GM21447 (cell line): ENCODE measurements at regions not wholly inside any gene's neighbourhood (a gene's known extent, or its start where the extent isn't known, plus 50 kb on each side); places are given as distances from the start of the nearest gene placed in this dataset.
"Not testable (repeated sequence)": the region's sequence is repeated elsewhere in the genome, so short reads cannot be mapped to it uniquely, and the experiment has no call there.

ENCODE experiments used
- ATAC-seq: cut with Tn5 transposase; IDR thresholded peaks from one replicate; pipeline ENCODE4 v1.9.1; 2021; ENCODE audit not compliant: unreplicated experiment

- ATAC-seq: no peak
Measured at GRCh38 chr7:132030883-132031282, 474.5 kb upstream of the PODXL start.

- no peak for ATAC-seq
Measured at GRCh38 chr7:132030086-132030568, 473.7 kb upstream of the PODXL start.

- no peak for ATAC-seq
Measured at GRCh38 chr7:132029369-132030085, 473.1 kb upstream of the PODXL start.

GRCh38 chr7:132028144-132028920 lies 471.9 kb upstream of the PODXL start:
- ATAC-seq: no peak

- no peak for ATAC-seq
Measured at GRCh38 chr7:132024290-132024689, 467.9 kb upstream of the PODXL start.

GRCh38 chr7:132023466-132023865 lies 467.0 kb upstream of the PODXL start:
- no peak for ATAC-seq

- ATAC-seq: no peak
Measured at GRCh38 chr7:132022188-132022587, 465.8 kb upstream of the PODXL start.

- no peak for ATAC-seq
Measured at GRCh38 chr7:132019703-132020102, 463.3 kb upstream of the PODXL start.

GRCh38 chr7:132009778-132010177 lies 453.4 kb upstream of the PODXL start:
- no peak for ATAC-seq

- ATAC-seq: no peak
Measured at GRCh38 chr7:132004529-132004928, 448.1 kb upstream of the PODXL start.

GRCh38 chr7:132002343-132002968 lies 446.0 kb upstream of the PODXL start:
- no peak for ATAC-seq

- no peak for ATAC-seq
Measured at GRCh38 chr7:132001146-132001545, 444.7 kb upstream of the PODXL start.

- ATAC-seq: no peak
Measured at GRCh38 chr7:131999193-131999592, 442.8 kb upstream of the PODXL start.

GRCh38 chr7:131995324-131995723 lies 438.9 kb upstream of the PODXL start:
- no peak for ATAC-seq

GRCh38 chr7:131981069-131981468 lies 424.6 kb upstream of the PODXL start:
- not testable (repeated sequence) for ATAC-seq

GRCh38 chr7:131978118-131978517 lies 421.7 kb upstream of the PODXL start:
- ATAC-seq: not testable (repeated sequence)

GRCh38 chr7:131976411-131976810 lies 420.0 kb upstream of the PODXL start:
- no peak for ATAC-seq

GRCh38 chr7:131974671-131975070 lies 418.2 kb upstream of the PODXL start:
- no peak for ATAC-seq

GRCh38 chr7:131972251-131972650 lies 415.8 kb upstream of the PODXL start:
- no peak for ATAC-seq

GRCh38 chr7:131970602-131971001 lies 414.2 kb upstream of the PODXL start:
- ATAC-seq: no peak

GRCh38 chr7:131969560-131969959 lies 413.1 kb upstream of the PODXL start:
- no peak for ATAC-seq

- no peak for ATAC-seq
Measured at GRCh38 chr7:131967216-131967730, 410.8 kb upstream of the PODXL start.
